GM19468 (cell line): ENCODE measurements at regions not wholly inside any gene's neighbourhood (a gene's known extent, or its start where the extent isn't known, plus 50 kb on each side); places are given as distances from the start of the nearest gene placed in this dataset.

Experiments
- ATAC-seq: cut with Tn5 transposase; IDR thresholded peaks from one replicate; pipeline ENCODE4 v1.9.1; 2021; ENCODE audit warnings: mild to moderate bottlenecking, moderate library complexity, moderate number of reproducible peaks; ENCODE audit not compliant: unreplicated experiment; ENCODE audit errors: extremely low read depth

DNA sequence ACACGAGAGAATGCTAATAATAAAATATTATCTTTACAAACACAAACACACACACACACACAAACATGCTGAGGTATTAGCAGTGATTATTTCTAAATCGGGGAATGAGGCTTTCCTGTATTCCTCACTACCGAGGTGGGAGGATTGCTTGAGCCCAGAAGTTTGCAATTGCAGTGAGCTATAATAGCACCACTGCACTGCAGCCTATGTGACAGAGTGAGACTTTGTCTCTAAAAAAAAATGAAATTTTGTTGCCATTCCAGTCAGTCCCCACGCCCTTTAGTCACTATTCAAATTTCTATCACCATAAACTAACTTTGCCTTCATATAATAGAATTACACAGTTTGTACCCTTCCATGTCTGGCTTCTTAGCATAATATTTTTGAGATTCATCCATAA lies 456.5 kb upstream of the CPEB2 start:
- no peak for ATAC-seq

DNA sequence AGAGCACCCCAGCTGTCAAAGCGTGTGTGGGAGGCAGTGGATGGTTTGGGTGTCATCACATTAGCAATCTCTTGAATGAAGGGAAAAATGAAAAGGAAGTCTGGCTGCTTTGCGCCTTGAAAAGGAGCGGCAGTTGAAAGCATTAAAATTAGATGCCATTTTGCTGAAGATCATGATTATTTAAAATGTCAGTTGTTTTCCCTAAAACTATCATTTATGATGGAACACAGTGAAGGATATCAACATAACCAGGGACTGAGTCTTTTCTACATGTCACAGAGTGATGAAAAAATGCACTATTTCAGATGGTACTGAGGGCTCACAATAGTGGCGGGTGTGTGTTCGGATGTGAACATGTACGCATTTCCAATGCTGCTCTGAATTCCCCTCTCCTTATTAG lies 450.2 kb upstream of the CPEB2 start:
- ATAC-seq, result no peak

DNA sequence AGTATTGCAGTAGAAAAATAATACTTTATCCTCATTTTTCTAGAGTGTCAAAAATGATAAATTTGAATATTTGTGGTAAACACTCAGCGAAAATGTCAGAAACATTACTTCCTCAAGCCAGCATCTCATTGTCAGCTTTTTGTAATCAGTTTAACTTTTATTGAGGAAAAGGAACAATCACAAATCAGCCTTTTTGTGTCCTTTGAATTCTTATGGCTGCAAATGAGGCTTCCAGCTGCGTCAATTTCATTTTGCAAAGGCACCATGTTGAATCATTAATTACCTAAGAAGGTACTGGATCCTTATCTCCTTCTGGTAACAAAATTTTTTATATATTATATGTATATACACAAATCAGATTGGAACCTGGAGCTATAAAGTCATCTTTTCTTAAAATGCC lies 442.6 kb upstream of the CPEB2 start:
- ATAC-seq, result no peak

DNA sequence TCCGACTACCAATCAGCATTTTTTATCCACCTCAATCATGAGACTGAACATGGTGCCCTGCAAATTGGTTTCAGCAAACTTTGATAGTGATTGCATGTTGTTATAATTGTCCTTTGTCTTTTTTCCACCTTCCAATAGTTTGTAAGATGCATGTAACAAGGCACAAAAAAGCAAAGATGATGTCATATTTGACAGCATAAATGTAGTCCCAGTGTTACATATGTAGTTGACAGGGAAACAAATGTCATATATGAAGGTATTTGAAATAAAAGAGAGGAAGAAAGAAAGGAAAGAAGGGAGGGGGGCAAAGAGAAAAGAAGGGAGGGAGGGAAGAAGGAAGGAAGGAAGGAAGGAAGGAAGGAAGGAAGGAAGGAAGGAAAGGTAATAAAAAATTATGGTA lies 441.7 kb upstream of the CPEB2 start:
- ATAC-seq, result no peak

DNA sequence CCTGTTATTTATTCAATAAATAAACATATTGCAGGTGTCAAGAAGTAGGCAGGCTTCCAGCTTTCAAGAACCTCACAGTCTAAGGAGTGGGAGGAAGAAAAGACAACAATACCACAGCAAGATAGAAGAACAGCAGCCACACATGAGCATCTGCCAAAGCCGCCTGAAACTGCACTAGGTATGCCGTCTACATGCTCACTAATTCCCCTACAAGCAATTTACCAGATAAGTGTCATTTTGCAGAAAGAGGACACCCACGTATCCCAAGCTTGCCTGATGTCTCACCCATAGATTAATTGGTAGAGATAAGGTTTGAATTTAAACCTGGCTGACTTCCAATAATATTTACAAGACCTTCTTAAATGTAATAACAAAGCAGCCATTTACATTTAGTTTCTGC lies 439.4 kb upstream of the CPEB2 start:
- no peak for ATAC-seq

DNA sequence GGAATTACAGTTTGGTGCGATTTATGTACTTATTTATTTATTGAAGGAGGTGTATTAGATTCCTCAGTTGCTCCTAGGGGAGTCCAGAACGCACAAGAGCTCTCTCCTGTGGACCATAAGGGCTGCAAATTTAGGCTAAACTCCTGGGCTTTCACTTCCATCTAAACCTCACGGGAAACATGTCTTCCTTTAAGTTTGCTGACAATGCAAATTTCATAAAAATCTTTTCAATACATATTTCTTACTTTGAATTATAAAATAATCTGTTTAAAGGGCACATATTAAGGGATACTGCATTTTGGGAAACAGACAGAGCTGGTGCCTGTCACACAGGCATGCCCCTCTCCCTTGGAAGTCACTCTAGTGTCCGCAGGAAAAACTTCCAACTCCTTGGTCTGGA lies 438.0 kb upstream of the CPEB2 start:
- ATAC-seq, result no peak

DNA sequence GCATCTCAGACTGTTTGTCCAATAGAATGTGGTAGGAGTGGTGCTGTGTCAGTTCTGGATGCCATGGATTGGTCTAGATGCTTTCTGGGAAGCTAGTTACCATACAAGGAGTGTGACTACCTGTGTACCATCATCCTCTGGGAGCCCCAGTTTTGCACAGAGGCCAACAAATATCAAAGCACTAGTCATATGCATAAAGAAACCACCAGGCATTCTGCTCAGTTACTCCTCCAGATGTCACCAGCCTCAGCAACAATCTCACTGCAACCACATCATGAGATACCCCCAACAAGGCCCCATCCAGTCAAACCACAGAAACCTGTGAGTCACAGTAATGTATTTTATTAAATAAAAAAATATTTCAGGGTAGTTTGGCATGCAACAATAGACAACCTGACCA lies 435.8 kb upstream of the CPEB2 start:
- no peak for ATAC-seq

DNA sequence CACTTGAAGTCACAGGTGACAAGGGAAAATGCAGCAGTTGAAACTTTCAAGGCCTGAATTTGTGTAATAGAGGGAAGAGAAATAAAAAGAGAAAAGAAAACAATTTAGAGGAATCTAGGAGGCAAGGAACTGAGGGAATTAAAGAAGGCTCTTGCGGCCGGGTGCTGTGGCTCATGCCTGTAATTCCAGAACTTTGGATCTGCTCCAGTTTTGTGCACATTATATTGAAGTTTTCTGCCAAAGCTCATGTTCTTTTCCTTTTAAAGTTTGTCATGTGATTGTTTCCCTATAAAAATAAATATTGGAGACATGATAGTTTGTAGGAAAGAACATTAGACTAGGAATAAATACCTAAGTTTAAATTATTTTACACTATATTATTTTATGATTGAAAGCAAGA lies 433.9 kb upstream of the CPEB2 start:
- ATAC-seq, result no peak

DNA sequence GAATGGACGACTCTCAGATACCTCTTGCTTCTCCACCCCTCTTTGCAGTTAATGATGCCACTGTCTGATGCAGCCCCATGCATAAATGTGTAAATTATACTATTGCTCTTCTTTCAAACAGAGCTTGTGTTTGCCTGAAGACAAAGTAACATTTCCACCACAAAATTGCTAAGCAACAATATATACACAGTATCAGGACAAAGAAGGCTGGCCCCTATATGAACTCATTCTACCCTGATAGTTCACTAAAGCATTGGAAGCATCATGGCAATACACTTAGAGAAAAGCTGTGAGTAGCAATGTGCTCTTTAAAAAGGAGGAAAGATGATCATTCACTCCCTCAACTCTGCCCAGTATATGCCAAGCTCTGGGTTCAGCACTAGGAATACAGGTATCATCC lies 427.0 kb upstream of the CPEB2 start:
- no peak for ATAC-seq

DNA sequence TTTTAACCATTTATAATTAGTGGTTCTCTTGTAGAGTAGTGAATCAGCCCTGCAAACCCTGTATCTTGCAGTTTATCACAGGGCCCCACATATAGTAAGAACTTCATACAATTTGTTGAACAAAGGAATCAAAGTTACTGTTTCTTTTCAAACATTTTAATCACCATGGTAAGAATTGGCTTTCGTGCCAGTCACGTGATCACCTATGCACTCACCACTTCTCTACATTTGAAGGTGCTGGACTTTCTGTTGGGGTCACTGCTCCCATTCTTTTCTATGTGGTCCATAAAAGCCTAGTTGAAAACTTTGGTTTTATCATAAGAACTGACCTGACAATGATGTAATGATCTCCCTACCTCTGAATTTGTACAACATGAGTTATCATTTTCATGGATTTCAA lies 426.4 kb upstream of the CPEB2 start:
- ATAC-seq, result no peak

DNA sequence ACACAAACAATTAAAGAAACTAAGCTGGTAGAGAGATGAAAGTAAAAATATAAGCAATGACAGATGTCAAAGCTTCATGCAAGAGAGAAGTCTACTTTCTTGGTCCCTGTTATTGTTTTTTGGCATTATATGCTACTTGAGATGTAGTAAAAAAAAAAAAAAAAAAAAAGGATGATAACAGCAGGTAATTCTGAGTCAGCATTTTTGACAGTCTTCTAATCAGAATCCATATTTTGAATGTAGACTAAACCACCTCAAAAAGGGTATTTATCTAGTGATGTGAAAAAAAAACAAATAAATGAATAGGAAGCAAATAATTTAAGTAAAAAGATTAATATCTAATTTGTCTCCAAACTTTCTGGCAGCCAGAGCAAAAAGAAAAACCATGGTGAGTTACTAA lies 422.2 kb upstream of the CPEB2 start:
- ATAC-seq, result no peak

DNA sequence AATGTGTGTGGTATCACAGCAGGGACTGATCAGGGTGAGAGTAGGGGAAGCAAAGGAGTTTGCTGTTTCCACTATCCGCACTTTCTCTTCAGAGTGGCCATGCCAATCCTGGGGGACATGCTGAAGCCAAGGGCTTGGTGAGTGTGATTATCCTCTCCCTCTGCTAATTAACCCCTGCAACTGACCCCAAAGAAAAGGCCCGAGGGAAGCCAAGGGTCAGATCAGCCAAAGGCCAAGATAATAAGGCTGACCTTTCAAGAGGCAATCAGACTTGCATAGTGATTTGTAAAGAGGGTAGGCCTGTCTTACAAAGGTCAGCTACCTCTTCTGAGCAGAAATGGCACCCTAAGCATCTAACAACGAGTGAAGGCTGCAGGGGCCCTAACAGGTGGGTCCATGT lies 420.5 kb upstream of the CPEB2 start:
- ATAC-seq, result no peak

DNA sequence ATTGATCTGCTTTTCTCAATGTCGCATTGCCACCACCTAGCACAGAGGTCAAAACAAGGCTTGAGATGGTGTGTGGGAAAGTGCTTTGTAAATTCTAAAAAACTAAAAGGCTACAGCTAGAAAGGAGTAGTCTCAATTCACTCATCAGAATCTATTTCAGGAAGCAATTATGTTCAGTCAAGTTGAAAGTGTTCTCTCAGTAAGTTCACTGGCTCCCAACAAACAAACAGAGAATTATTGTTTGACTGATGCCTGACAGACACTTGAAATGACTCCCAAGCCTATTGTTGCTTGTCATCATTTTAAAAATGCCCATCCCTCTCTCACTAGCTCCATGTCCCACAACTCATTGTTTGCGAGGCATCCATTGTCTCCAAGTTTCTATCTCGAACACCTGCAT lies 419.6 kb upstream of the CPEB2 start:
- no peak for ATAC-seq

DNA sequence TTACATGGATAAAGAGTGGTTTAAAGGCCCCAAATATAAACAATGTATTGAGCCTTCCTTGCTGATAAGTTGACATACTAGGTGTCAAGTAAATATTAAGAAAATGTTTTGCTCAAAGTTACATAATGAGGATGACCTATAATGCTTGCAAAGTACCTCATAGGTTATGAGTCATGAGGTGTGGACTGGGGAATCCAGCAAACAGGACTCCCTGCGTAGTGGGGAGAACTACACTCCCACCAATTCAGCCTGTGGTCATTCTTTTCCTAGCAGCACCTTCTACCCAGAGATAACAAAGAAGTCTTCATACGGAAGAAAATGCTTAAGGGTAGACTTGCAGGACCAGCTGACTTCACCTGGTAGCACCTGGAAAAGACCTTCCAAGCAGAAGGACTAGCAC lies 418.9 kb upstream of the CPEB2 start:
- no peak for ATAC-seq

DNA sequence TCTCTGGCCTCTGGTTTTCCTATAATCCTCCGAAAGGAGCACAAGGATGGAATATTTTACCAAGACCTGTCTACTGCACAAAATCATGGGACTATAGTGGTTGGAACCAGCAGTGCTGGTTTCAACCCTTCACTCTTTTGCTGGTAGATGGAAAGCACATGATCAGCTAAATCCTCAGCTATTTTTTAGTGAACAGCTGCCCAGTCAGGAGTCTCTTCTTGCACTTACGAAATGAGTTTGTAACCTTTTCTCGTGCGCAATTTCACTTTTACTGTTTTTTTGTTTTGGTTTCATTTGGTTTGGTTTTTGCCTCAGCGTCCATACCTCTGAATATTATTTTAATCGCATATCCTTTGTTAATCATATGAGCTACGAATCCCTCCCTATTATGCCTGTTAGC lies 418.5 kb upstream of the CPEB2 start:
- no peak for ATAC-seq

DNA sequence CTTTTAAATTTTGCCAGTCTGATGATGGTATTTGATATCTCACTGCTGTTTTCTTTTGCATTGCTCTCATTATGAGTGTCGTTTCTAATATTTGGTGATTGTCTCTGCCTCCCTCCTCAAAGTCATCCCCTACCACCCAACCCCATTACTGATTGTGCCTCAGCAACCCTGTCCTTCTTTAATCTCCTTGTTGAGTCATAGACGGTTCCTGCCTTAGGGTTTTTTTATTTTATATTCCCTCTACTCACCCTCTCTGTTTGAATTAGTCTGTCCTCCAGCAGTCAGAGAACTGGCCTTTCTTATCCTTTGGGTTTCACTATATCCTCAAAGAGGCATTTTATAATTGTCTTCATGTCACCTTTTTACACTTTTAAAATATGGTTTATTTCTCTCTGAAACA lies 409.3 kb upstream of the CPEB2 start:
- no peak for ATAC-seq

DNA sequence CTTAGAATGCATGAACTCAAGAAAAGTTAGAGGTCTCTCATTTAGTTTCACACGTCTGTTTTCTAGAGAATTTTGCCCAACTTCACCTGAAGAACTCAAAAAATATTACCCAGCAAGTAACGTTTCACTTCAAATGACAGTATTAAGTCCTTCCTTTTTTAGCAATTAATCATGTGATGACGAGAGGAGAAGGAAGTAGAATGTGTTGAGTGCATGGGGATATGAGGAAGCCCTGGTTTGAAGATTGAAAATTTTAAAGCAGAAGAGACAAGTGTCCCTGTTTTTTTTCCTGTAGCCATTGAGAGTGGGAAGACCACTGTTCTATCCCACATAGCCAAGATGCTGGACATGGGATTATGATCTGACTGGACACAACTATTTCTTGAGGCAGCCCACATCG lies 406.3 kb upstream of the CPEB2 start:
- no peak for ATAC-seq

DNA sequence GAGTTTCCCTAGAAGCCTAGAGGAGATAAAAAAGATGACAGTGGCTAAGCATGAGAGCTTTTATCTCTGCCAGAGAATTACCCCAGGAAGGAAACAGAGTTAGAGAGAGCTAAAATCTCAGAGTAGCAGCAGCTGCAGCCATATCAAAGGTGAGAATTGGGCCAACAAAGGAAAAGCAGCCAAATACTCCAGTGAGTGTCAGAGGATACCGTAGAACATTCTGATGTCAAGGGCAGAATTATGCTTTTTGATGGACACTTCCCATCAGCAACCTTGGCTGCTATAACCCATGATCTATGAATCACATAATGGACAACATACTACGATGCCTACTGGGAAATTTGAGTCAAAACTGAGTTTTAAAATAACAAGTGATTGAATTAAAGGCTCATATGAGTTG lies 405.8 kb upstream of the CPEB2 start:
- ATAC-seq, result no peak

DNA sequence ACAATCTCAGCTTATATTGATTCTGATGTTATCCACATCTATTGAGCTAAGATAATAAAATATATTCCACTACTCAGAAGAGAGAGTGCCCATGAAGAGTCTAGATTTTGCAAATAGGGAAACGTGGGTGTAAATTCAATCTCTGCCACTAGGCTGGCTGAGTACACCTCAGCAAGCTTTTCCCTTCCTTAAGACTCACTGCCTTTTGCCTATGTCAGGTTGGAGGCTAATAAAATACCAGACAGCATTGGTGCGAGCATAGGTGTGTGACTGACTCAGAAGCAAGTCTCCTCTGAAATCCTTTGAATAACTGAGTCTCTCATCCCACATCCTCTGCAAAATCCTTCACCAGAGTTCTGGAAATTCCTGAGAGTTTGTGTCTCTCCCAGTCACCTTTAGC lies 405.4 kb upstream of the CPEB2 start:
- no peak for ATAC-seq

DNA sequence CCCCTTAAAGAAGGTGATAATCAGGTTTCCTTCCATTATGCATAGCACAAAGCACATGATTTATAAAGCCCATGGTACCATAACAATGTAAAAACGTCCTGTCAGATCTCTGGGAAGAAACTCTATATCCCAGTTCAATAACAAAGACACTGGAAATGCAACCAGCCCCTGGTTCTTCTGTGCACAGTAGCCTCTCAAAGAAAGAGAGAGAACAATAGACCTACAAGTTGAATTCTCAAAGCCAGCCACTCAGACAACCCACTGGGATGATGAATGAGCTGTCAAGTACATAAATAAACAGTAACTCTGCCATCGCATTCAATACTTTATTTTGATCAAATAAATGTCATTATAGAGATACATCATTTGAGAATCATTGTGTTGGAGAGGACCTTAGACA lies 400.1 kb upstream of the CPEB2 start:
- ATAC-seq, result no peak

DNA sequence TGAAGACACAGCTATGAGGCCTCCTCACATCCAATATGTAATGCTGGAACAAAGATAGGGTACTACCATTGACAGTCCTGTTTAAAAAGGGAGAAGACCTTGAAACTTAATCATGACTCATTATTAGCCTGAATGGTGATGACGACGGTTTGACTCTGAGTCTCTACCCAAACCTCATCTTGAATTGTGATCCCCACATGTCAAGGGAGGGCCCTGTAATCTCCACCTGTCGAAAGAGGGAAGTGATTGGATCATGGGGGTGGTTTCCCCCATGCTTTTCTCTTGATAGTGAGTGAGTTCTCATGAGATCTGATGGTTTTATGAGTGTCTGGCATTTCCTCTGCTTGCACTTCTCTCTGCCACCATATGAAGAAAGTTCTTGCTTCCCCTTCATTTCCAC lies 395.3 kb upstream of the CPEB2 start:
- ATAC-seq, result no peak

DNA sequence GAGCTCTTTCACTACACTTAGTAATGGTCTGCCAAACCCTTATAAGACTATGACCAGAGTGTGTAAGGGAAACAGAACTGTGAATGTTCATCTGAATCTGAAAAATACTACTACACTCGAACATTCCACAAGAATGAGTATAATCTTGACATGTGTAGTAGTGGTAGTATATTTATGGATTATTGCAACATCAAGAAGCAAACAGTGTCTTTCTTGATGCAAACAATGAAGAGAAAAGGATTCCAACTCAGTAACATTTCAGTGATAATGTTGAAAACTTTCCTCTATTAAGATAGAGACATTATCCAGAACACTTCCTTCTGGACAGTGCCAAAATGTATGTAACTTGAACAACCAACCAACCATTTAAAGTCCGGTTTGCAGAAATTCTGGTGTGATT lies 394.7 kb upstream of the CPEB2 start:
- no peak for ATAC-seq

DNA sequence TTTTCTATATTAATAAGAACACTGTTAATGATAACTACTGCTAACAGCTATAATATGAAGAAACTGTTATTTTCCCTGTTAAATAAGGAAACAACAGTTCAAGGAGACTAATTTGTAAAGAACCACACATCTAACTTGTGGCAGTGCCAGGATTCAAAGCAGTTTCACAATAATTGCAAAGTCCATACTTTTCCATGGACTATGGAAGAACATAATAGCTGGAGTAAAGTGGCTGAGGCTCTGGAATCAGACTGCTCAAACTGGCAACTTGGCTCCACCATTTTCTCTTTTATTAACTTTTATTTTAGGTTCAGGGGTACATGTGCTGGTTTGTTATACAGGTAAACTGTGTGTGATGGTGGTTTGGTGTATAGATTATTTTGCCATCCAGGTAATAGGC lies 393.7 kb upstream of the CPEB2 start:
- ATAC-seq, result no peak
